Mesodermal cell (in vitro differentiated cells): ENCODE measurements at regions not wholly inside any gene's neighbourhood (a gene's known extent, or its start where the extent isn't known, plus 50 kb on each side); places are given as distances from the start of the nearest gene placed in this dataset.

Experiments used
- H3K27ac ChIP-seq: 2 replicates; pipeline ENCODE4 v1.7.0; 2013; ENCODE audit warnings: mild to moderate bottlenecking, low read depth, low read length, moderate library complexity; ENCODE audit not compliant: severe bottlenecking
- H3K36me3 ChIP-seq: 2 replicates; pipeline ENCODE4 v1.7.1; 2013; ENCODE audit warnings: mild to moderate bottlenecking, low read length, moderate library complexity; ENCODE audit not compliant: control insufficient read depth, insufficient read depth
- H3K4me1 ChIP-seq: one replicate; pipeline ENCODE4 v1.7.1; 2013; ENCODE audit warnings: mild to moderate bottlenecking, low read length; ENCODE audit not compliant: insufficient read depth, control insufficient read depth, poor library complexity, severe bottlenecking
- H3K4me3 ChIP-seq: 2 replicates; pipeline ENCODE4 v1.7.0; 2013; ENCODE audit warnings: low read length, control low read depth, mild to moderate bottlenecking; ENCODE audit not compliant: insufficient read depth, poor library complexity, severe bottlenecking; ENCODE audit errors: extremely low read depth
- H3K9me3 ChIP-seq: 2 replicates; pipeline ENCODE4 v1.7.1; 2013; ENCODE audit warnings: mild to moderate bottlenecking, low read length, moderate library complexity; ENCODE audit not compliant: control insufficient read depth
- WGBS, 2 experiments: methylation state at CpG; one replicate each; pipeline ENCODE4 v1.1.5; 2013; ENCODE audit warnings: missing lambda C conversion rate in 2 of 2; ENCODE audit not compliant: insufficient coverage in 2 of 2; 5-methylcytosine and 5-hydroxymethylcytosine counted together

- H3K9me3 ChIP-seq = no peaks in the 10 kb centered on the region
- H3K4me3 ChIP-seq = no peak overlapping the region
- no peaks in the 10 kb centered on the region for H3K4me1 ChIP-seq
- peak overlapping the region; percentile 77 for H3K27ac ChIP-seq
- WGBS, 2 experiments = 76 to 78% methylated on average over 2 to 3 of the region's 3 CpGs
- no peaks in the 10 kb centered on the region for H3K36me3 ChIP-seq
These were observed 191.8 kb upstream of the MAN1A1 start for GRCh38 chr6:119541132-119541905.

- Histone ChIP-seq H3K4me1 (no peaks in the 10 kb centered on the region), H3K4me3 (no peak overlapping the region), H3K27ac (peak overlapping the region; percentile 52), H3K9me3 (no peaks in the 10 kb centered on the region), H3K36me3 (no peaks in the 10 kb centered on the region)
- 94 to 100% methylated on average over 4 to 5 of the region's 6 CpGs for WGBS, 2 experiments
These were observed 190.9 kb upstream of the MAN1A1 start for GRCh38 chr6:119540417-119540816.

GRCh38 chr6:119539066-119539746, 189.6 kb upstream of the MAN1A1 start:
- 73% methylated on average over 3 of the region's 3 CpGs for WGBS, 2 experiments
- Histone ChIP-seq H3K36me3 (no peaks in the 10 kb centered on the region), H3K4me1 (no peaks in the 10 kb centered on the region), H3K9me3 (no peaks in the 10 kb centered on the region), H3K4me3 (no peak overlapping the region), H3K27ac (no peak overlapping the region)

- 78 to 100% methylated on average over 1 to 2 of the region's 5 CpGs for WGBS, 2 experiments
These were observed 187.1 kb upstream of the MAN1A1 start for GRCh38 chr6:119536666-119537065.

GRCh38 chr6:119535332-119535731, 185.8 kb upstream of the MAN1A1 start:
- Histone ChIP-seq H3K27ac (no peak overlapping the region), H3K36me3 (no peaks in the 10 kb centered on the region), H3K4me3 (no peak overlapping the region), H3K4me1 (no peaks in the 10 kb centered on the region), H3K9me3 (no peaks in the 10 kb centered on the region)
- WGBS, 2 experiments = no CpG with 5 or more reads among the region's 1 CpG

More at GRCh38 chr6:119536666-119537065, 187.1 kb upstream of the MAN1A1 start:
- Histone ChIP-seq H3K4me3 (no peak overlapping the region), H3K36me3 (no peaks in the 10 kb centered on the region), H3K27ac (no peak overlapping the region), H3K4me1 (no peaks in the 10 kb centered on the region), H3K9me3 (no peaks in the 10 kb centered on the region)

- no peaks in the 10 kb centered on the region for H3K36me3 ChIP-seq
- no peak overlapping the region for H3K27ac ChIP-seq
- H3K4me1 ChIP-seq = no peaks in the 10 kb centered on the region
- H3K9me3 ChIP-seq = no peaks in the 10 kb centered on the region
- no peak overlapping the region for H3K4me3 ChIP-seq
- WGBS, 2 experiments = 67 to 100% methylated on average over 1 of the region's 5 CpGs
These were observed 184.2 kb upstream of the MAN1A1 start for GRCh38 chr6:119533603-119534279.

- H3K4me1 ChIP-seq = no peaks in the 10 kb centered on the region
- no peaks in the 10 kb centered on the region for H3K9me3 ChIP-seq
- H3K4me3 ChIP-seq = no peak overlapping the region
- H3K27ac ChIP-seq = no peak overlapping the region
- no peaks in the 10 kb centered on the region for H3K36me3 ChIP-seq
- WGBS, 2 experiments = 0% methylated on average over 1 of the region's 2 CpGs; no CpG with 5 or more reads in 1 of the 2 experiments
These were observed 177.6 kb upstream of the MAN1A1 start for GRCh38 chr6:119527231-119527578.

GRCh38 chr6:119526561-119527230, 177.1 kb upstream of the MAN1A1 start:
- H3K4me3 ChIP-seq = no peak overlapping the region
- no peak overlapping the region for H3K27ac ChIP-seq
- H3K9me3 ChIP-seq = no peaks in the 10 kb centered on the region
- no peaks in the 10 kb centered on the region for H3K36me3 ChIP-seq
- WGBS, 2 experiments = 70 to 82% methylated on average over 2 of the region's 7 CpGs
- no peaks in the 10 kb centered on the region for H3K4me1 ChIP-seq

GRCh38 chr6:119524410-119524809, 174.8 kb upstream of the MAN1A1 start:
- Histone ChIP-seq H3K4me3 (no peak overlapping the region), H3K9me3 (no peaks in the 10 kb centered on the region), H3K27ac (no peak overlapping the region), H3K36me3 (no peaks in the 10 kb centered on the region), H3K4me1 (no peaks in the 10 kb centered on the region)
- no CpG with 5 or more reads among the region's 1 CpG for WGBS, 2 experiments

- H3K27ac ChIP-seq = no peak overlapping the region
- H3K4me3 ChIP-seq = no peak overlapping the region
- no peaks in the 10 kb centered on the region for H3K36me3 ChIP-seq
- no peaks in the 10 kb centered on the region for H3K9me3 ChIP-seq
- 86% methylated on average over 1 of the region's 1 CpG; no CpG with 5 or more reads in 1 of the 2 experiments for WGBS, 2 experiments
- H3K4me1 ChIP-seq = no peaks in the 10 kb centered on the region
These were observed 174.0 kb upstream of the MAN1A1 start for GRCh38 chr6:119523556-119523955.
